NCI-H1417 (cell line): ENCODE measurements at regions not wholly inside any gene's neighbourhood (a gene's known extent, or its start where the extent isn't known, plus 50 kb on each side); places are given as distances from the start of the nearest gene placed in this dataset.
A peak's percentile ranks its signal among the peaks of the same experiment; 100 is the strongest.

Experiments
- DNase-seq, 3 experiments: peaks; one replicate each; lab custom pipeline; 2025; lab: John Stamatoyannopoulos, UW

- DNase-seq, result peak in 1 of 3 experiments; percentile 3
Observed at GRCh38 chr5:120738568-120738967, 274.5 kb downstream of the PRR16 start.

GRCh38 chr5:120740989-120741388 lies 276.9 kb downstream of the PRR16 start:
- no peak for DNase-seq

GRCh38 chr5:120748474-120748873 lies 284.4 kb downstream of the PRR16 start:
- DNase-seq, result no peak

GRCh38 chr5:120749737-120750136 lies 285.6 kb downstream of the PRR16 start:
- no peak for DNase-seq

GRCh38 chr5:120759587-120759986 lies 295.5 kb downstream of the PRR16 start:
- no peak for DNase-seq

GRCh38 chr5:120761986-120762385 lies 297.9 kb downstream of the PRR16 start:
- no peak for DNase-seq

GRCh38 chr5:120765189-120765588 lies 301.1 kb downstream of the PRR16 start:
- no peak for DNase-seq

GRCh38 chr5:120767178-120767820 lies 303.2 kb downstream of the PRR16 start:
- peak in 1 of 3 experiments; percentile 3 for DNase-seq

GRCh38 chr5:120769312-120769872 lies 305.3 kb downstream of the PRR16 start:
- no peak for DNase-seq

- DNase-seq, result no peak
Observed at GRCh38 chr5:120771202-120771601, 307.1 kb downstream of the PRR16 start.

GRCh38 chr5:120778491-120779484 lies 314.7 kb downstream of the PRR16 start:
- DNase-seq, result no peak

- DNase-seq, result no peak
Observed at GRCh38 chr5:120779674-120780073, 315.6 kb downstream of the PRR16 start.

- no peak for DNase-seq
Observed at GRCh38 chr5:120788481-120788880, 324.4 kb downstream of the PRR16 start.

GRCh38 chr5:120789918-120790317 lies 325.8 kb downstream of the PRR16 start:
- no peak for DNase-seq

GRCh38 chr5:120790339-120790738 lies 326.2 kb downstream of the PRR16 start:
- peak in 1 of 3 experiments; percentile 5 for DNase-seq

- DNase-seq, result peak in 1 of 3 experiments; percentile 34
Observed at GRCh38 chr5:120792477-120792876, 328.4 kb downstream of the PRR16 start.

- DNase-seq, result no peak
Observed at GRCh38 chr5:120794121-120794520, 330.0 kb downstream of the PRR16 start.

GRCh38 chr5:120803282-120803681 lies 339.2 kb downstream of the PRR16 start:
- peak in 1 of 3 experiments; percentile 18 for DNase-seq

GRCh38 chr5:120805131-120805530 lies 341.0 kb downstream of the PRR16 start:
- DNase-seq, result no peak

- DNase-seq, result peak in 2 of 3 experiments; percentile 3 to 6
Observed at GRCh38 chr5:120806202-120806601, 342.1 kb downstream of the PRR16 start.

GRCh38 chr5:120808135-120808534 lies 344.0 kb downstream of the PRR16 start:
- DNase-seq, result no peak

GRCh38 chr5:120808606-120809005 lies 344.5 kb downstream of the PRR16 start:
- no peak for DNase-seq

- DNase-seq, result no peak
Observed at GRCh38 chr5:120813551-120813950, 349.5 kb downstream of the PRR16 start.
